MM.1S (cell line): ENCODE measurements at regions not wholly inside any gene's neighbourhood (a gene's known extent, or its start where the extent isn't known, plus 50 kb on each side); places are given as distances from the start of the nearest gene placed in this dataset.

Experiments used
- EZH2 ChIP-seq: fragments of 300-600 bp; sonication (generic); optimal IDR thresholded peaks from 2 replicates; pipeline ENCODE3; 2017; ENCODE audit warnings: low read depth, mild to moderate bottlenecking, antibody characterized with exemption, low read length, mixed read lengths
- EZH2phosphoT487 ChIP-seq: fragments of 300-600 bp; sonication (generic); IDR thresholded peaks from 2 replicates; pipeline ENCODE4 v1.6.1; 2018; ENCODE audit warnings: antibody characterized with exemption, low read length
- TF ChIP-seq, protein P1 (sequence below): fragments of 300-600 bp; sonication (generic); IDR thresholded peaks from 2 replicates; pipeline ENCODE4 v1.5.1; 2016; ENCODE audit warnings: antibody characterized with exemption, low read length, mixed read lengths

DNA sequence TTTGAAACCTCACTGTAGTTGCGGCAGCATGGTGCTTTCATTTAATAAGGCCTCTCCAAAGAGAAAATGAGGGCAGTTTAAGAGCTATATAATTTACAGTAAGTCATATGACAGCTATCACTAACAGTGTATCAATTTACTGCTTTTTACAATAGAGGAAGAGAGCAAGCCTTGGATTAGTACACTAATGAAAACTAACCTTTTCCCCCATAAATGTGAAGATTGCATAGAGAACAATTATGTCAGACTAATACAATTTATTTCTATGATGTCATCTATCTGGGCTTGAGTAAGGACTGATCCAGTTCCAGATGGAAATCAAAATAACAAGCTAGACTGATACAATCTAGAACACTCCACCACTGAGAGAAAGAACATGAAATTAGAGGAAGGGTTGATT is 78.1 kb upstream of the FAM83B start:
- TF ChIP-seq, protein P1, sequence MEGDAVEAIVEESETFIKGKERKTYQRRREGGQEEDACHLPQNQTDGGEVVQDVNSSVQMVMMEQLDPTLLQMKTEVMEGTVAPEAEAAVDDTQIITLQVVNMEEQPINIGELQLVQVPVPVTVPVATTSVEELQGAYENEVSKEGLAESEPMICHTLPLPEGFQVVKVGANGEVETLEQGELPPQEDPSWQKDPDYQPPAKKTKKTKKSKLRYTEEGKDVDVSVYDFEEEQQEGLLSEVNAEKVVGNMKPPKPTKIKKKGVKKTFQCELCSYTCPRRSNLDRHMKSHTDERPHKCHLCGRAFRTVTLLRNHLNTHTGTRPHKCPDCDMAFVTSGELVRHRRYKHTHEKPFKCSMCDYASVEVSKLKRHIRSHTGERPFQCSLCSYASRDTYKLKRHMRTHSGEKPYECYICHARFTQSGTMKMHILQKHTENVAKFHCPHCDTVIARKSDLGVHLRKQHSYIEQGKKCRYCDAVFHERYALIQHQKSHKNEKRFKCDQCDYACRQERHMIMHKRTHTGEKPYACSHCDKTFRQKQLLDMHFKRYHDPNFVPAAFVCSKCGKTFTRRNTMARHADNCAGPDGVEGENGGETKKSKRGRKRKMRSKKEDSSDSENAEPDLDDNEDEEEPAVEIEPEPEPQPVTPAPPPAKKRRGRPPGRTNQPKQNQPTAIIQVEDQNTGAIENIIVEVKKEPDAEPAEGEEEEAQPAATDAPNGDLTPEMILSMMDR: no peak
- TF ChIP-seq EZH2 (no peak), EZH2phosphoT487 (no peak)
